ENCODE measurements at regions not wholly inside any gene's neighbourhood (a gene's known extent, or its start where the extent isn't known, plus 50 kb on each side); places are given as distances from the start of the nearest gene placed in this dataset.

DNA sequence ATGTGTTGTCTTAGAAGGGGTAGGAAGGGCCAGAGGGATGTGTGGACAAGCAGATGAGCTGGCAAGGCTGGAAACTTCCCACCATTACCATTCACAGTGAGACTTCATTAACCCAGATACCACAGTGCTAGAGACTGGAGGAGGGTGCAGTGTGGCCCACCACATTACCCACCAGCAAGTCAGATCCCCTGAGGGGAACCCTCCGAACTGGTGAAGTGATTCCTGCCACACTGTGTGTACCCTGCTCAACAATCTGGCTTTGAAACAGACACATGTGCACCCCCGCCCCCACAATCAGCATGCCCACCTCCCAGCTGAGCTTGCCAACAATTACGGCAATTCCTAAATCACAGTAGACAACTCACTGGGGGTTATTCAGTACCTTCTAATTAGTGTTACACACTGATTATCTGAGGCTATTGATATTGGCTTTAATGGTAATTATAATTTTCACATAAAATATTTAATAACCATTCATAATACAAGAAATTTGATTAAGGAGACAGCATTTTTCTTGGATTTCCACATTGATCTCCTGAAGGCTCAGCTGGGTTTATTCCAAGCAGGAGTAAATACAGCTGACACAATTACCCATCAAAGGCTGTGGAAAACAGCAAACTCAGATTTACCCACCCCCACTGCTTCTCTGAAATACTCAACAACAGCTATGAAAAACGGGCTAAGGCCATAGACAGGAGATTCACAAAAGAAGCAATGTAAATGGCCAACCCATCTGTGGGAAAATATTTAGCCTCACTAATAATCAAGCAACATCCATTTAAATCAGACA, 169.3 kb upstream of the FSTL4 start:
- TF ChIP-seq, protein P1, sequence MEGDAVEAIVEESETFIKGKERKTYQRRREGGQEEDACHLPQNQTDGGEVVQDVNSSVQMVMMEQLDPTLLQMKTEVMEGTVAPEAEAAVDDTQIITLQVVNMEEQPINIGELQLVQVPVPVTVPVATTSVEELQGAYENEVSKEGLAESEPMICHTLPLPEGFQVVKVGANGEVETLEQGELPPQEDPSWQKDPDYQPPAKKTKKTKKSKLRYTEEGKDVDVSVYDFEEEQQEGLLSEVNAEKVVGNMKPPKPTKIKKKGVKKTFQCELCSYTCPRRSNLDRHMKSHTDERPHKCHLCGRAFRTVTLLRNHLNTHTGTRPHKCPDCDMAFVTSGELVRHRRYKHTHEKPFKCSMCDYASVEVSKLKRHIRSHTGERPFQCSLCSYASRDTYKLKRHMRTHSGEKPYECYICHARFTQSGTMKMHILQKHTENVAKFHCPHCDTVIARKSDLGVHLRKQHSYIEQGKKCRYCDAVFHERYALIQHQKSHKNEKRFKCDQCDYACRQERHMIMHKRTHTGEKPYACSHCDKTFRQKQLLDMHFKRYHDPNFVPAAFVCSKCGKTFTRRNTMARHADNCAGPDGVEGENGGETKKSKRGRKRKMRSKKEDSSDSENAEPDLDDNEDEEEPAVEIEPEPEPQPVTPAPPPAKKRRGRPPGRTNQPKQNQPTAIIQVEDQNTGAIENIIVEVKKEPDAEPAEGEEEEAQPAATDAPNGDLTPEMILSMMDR (conservative IDR thresholded peaks at IDR 0.05; ENCODE audit: low read length): no peak
- no peak for TF ChIP-seq EZH2phosphoT487 (IDR thresholded peaks at IDR 0.05; ENCODE audit: borderline replicate concordance, low read depth, low read length)

Data from OCI-LY7 (cell line).